SK-N-SH treated with all-trans-retinoic acid at 6 μM for 48 hours (cell line): ENCODE measurements at regions not wholly inside any gene's neighbourhood (a gene's known extent, or its start where the extent isn't known, plus 50 kb on each side); places are given as distances from the start of the nearest gene placed in this dataset.

ENCODE experiments used
- ATAC-seq: fragments of 200-7000 bp; cut with Tn5 transposase; 3 replicates; pipeline ENCODE4 v1.9.1; 2020; ENCODE audit warnings: mild to moderate bottlenecking, moderate library complexity
- ARNTL ChIP-seq: fragments of 450-650 bp; formaldehyde crosslinking; IDR thresholded peaks from 2 replicates; pipeline ENCODE4 v1.5.0; 2020; ENCODE audit warnings: low read depth, mild to moderate bottlenecking, moderate library complexity, borderline replicate concordance
- BACH2 ChIP-seq: fragments of 250-450 bp; sonication (Bioruptor Pico); IDR thresholded peaks from 2 replicates; pipeline ENCODE4 v1.9.0; 2021; ENCODE audit warnings: mild to moderate bottlenecking, borderline replicate concordance
- CREB5 ChIP-seq: fragments of 250-450 bp; sonication (Bioruptor Pico); IDR thresholded peaks from 2 replicates; pipeline ENCODE4 v1.5.1; 2020; ENCODE audit warnings: low read depth, mild to moderate bottlenecking, moderate library complexity
- CSDC2 ChIP-seq: fragments of 250-450 bp; sonication (Bioruptor Pico); IDR thresholded peaks from 2 replicates; pipeline ENCODE4 v1.5.0; 2020; ENCODE audit warnings: mild to moderate bottlenecking, moderate library complexity
- GLIS3 ChIP-seq: fragments of 250-450 bp; sonication (Bioruptor Pico); IDR thresholded peaks from 2 replicates; pipeline ENCODE4 v1.5.0; 2020; ENCODE audit warnings: mild to moderate bottlenecking, moderate library complexity
- ISL1 ChIP-seq: fragments of 250-450 bp; sonication (Bioruptor Pico); IDR thresholded peaks from 2 replicates; pipeline ENCODE4 v2.1.2; 2022; ENCODE audit warnings: mild to moderate bottlenecking, moderate library complexity
- OSR1 ChIP-seq: fragments of 250-450 bp; sonication (Bioruptor Pico); IDR thresholded peaks from 2 replicates; pipeline ENCODE4 v1.8.0; 2022; ENCODE audit warnings: moderate library complexity, mild to moderate bottlenecking, inconsistent platforms
- PATZ1 ChIP-seq: fragments of 250-450 bp; sonication (Bioruptor Pico); IDR thresholded peaks from 2 replicates; pipeline ENCODE4 v1.8.0; 2020; ENCODE audit warnings: mild to moderate bottlenecking, moderate library complexity, borderline replicate concordance
- POU6F1 ChIP-seq: fragments of 250-450 bp; sonication (Bioruptor Pico); IDR thresholded peaks from 2 replicates; pipeline ENCODE4 v1.8.0; 2021; ENCODE audit warnings: low read depth, mild to moderate bottlenecking, moderate library complexity, borderline replicate concordance
- PPARA ChIP-seq: fragments of 250-450 bp; sonication (Bioruptor Pico); IDR thresholded peaks from 2 replicates; pipeline ENCODE4 v1.5.0; 2020; ENCODE audit warnings: mild to moderate bottlenecking, borderline replicate concordance
- RARB ChIP-seq: fragments of 250-450 bp; sonication (Bioruptor Pico); IDR thresholded peaks from 2 replicates; pipeline ENCODE4 v1.8.0; 2021; ENCODE audit warnings: mild to moderate bottlenecking, moderate library complexity
- SNAI2 ChIP-seq: fragments of 250-450 bp; sonication (Bioruptor Pico); IDR thresholded peaks from 2 replicates; pipeline ENCODE4 v1.5.0; 2020; ENCODE audit warnings: mild to moderate bottlenecking, moderate library complexity
- TSHZ2 ChIP-seq: fragments of 250-450 bp; sonication (Bioruptor Pico); IDR thresholded peaks from 2 replicates; pipeline ENCODE4 v1.5.0; 2020; ENCODE audit warnings: mild to moderate bottlenecking, moderate library complexity
- ZC3H10 ChIP-seq: fragments of 250-450 bp; sonication (Bioruptor Pico); IDR thresholded peaks from 2 replicates; pipeline ENCODE4 v1.5.1; 2021; ENCODE audit warnings: mild to moderate bottlenecking, moderate library complexity
- ZFP3 ChIP-seq: fragments of 250-450 bp; sonication (Bioruptor Pico); IDR thresholded peaks from 2 replicates; pipeline ENCODE4 v1.5.0; 2020; ENCODE audit warnings: mild to moderate bottlenecking, moderate library complexity
- ZFP30 ChIP-seq: fragments of 450-650 bp; formaldehyde crosslinking; IDR thresholded peaks from 2 replicates; pipeline ENCODE4 v1.5.0; 2022; ENCODE audit warnings: mild to moderate bottlenecking, moderate library complexity
- ZNF565 ChIP-seq: fragments of 450-650 bp; formaldehyde crosslinking; conservative IDR thresholded peaks from 2 replicates; pipeline ENCODE4 v1.5.0; 2020; ENCODE audit warnings: low read depth, mild to moderate bottlenecking, moderate library complexity
- ZNF70 ChIP-seq: fragments of 450-650 bp; formaldehyde crosslinking; IDR thresholded peaks from 2 replicates; pipeline ENCODE4 v1.5.0; 2020; ENCODE audit warnings: mild to moderate bottlenecking, moderate library complexity

GRCh38 chr9:95778957-95779356 lies 96.5 kb upstream of the ERCC6L2 start:
- ATAC-seq: no peak
- TF ChIP-seq ZFP30 (CRISPR knock-in tag) (no peak), ZFP3 (no peak), SNAI2 (CRISPR knock-in tag) (no peak), POU6F1 (CRISPR knock-in tag) (no peak), PPARA (CRISPR knock-in tag) (no peak), ZNF70 (CRISPR knock-in tag) (no peak), ARNTL (CRISPR knock-in tag) (no peak), TSHZ2 (CRISPR knock-in tag) (no peak), CSDC2 (CRISPR knock-in tag) (no peak), CREB5 (no peak), ZC3H10 (CRISPR knock-in tag) (no peak), RARB (CRISPR knock-in tag) (no peak)

GRCh38 chr9:95777136-95777535 lies 98.4 kb upstream of the ERCC6L2 start:
- TF ChIP-seq POU6F1 (CRISPR knock-in tag): no peak
- TF ChIP-seq ZFP30 (CRISPR knock-in tag): no peak
- no peak for TF ChIP-seq ZNF70 (CRISPR knock-in tag)
- TF ChIP-seq ISL1 (CRISPR knock-in tag): no peak
- TF ChIP-seq ZNF565: no peak
- TF ChIP-seq GLIS3: no peak
- no peak for TF ChIP-seq CSDC2 (CRISPR knock-in tag)
- TF ChIP-seq BACH2 (CRISPR knock-in tag): no peak
- TF ChIP-seq OSR1 (CRISPR knock-in tag): no peak
- TF ChIP-seq ZC3H10 (CRISPR knock-in tag): no peak
- TF ChIP-seq ARNTL (CRISPR knock-in tag): no peak
- TF ChIP-seq SNAI2 (CRISPR knock-in tag): no peak
- no peak for ATAC-seq

- TF ChIP-seq ZNF565 (no peak), OSR1 (CRISPR knock-in tag) (no peak), BACH2 (CRISPR knock-in tag) (no peak), ZC3H10 (CRISPR knock-in tag) (no peak), ZNF70 (CRISPR knock-in tag) (no peak), CREB5 (no peak), ARNTL (CRISPR knock-in tag) (no peak), TSHZ2 (CRISPR knock-in tag) (no peak), PATZ1 (CRISPR knock-in tag) (no peak), ZFP30 (CRISPR knock-in tag) (no peak)
- ATAC-seq: no peak
Observed at GRCh38 chr9:95776176-95776575, 99.3 kb upstream of the ERCC6L2 start.
